Jurkat, Clone E6-1 (cell line): ENCODE measurements at regions not wholly inside any gene's neighbourhood (a gene's known extent, or its start where the extent isn't known, plus 50 kb on each side); places are given as distances from the start of the nearest gene placed in this dataset.
"Not testable (repeated sequence)": the region's sequence is repeated elsewhere in the genome, so short reads cannot be mapped to it uniquely, and the experiment has no call there.

Experiments used
- DNase-seq: peaks from one replicate; pipeline ENCODE4 v3.0.0-alpha.2; 2011; ENCODE audit warnings: low read depth, low spot score
- H3K4me3 ChIP-seq: 2 replicates; pipeline ENCODE4 v1.5.1; 2011; ENCODE audit warnings: mild to moderate bottlenecking, low read length, control low read depth, moderate library complexity

DNA sequence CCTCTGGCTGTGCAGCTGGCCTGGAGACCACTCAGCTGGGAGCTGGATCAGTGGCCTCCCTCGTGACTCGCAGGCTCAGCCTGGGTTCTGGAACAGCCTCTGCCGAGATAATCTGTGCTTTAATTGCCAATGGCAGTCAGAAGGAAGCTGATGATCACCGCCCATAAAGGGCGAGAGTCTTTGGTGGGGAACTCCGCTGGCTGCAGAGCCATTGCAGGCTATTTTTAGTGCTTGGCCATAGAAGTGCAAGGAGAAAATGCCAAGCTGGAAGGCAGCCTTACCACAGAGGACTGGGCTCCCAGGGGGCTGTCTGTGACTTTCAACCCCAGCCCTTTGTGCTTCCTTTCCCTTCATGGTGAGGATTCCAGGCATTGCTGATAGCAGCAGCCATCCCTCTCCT is 62.2 kb upstream of the TENM4 start:
- no peak overlapping the region for H3K4me3 ChIP-seq
- DNase-seq: no peak

GRCh38 chr11:79501707-79502106 is 60.9 kb upstream of the TENM4 start:
- DNase-seq: no peak
- no peak overlapping the region for H3K4me3 ChIP-seq

DNA sequence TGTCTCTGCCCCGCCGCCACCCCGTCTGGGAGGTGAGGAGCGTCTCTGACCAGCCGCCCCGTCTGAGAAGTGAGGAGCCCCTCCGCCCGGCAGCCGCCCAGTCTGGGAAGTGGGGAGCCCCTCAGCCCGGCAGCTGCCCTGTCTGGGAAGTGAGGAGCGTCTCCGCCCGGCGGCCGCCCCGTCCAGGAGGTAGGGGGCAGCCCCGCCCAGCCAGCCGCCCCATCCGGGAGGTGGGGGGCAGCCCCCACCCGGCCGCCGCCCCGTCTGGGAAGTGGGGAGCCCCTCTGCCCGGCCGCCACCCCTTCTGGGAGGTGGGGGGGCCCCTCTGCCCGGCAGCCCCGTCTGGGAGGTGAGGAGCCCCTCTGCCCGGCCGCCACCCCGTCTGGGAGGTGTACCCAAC is 59.1 kb upstream of the TENM4 start:
- not testable (repeated sequence) for DNase-seq, H3K4me3 ChIP-seq

DNA sequence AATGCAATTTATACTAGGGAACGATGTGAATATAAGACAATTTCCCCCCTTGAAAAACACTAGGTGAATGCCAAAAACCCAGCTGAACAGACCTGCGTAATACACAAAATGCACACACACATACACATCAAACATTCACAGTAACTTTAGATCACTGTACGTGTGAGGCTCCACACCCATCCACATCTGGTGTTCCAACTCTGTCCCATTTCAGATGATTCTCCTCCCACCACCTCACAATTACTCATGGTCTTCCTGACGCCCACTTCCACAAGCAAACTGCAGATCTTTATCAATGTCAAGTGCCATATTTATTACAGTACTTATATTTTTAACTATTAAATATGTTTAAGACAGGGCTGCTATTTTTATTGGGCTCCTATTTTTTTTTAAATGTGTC is 57.8 kb upstream of the TENM4 start:
- no peak for DNase-seq
- H3K4me3 ChIP-seq: no peak overlapping the region

DNA sequence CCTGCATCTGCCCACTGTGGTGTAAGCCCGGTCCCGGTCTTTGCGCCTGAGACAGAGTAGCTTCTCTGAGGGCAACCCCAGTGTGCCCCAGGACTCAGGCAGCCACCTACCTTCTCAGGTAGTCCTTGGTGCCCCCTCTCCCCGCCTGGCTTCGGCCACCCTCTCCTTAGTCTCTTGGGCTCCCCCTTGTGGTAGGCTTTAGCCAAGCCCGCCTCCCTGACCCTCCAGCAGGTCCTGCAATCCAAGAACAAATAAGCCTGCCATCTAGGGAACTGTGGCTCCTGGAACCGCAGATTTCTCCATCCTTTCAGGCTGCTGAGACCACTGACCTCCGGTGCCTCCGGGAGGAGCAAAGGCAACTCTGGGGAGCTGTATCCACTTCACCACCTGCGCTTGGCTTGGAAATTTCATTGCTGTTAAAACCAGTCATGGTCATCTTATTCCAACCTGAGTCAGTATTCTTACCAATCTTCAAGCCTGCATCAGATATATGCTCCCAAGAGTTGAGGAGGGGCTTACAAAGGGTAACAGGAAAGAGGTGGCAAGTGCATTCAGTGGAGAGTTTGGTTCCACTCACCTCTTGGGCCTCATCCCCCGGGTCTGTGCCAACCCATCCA is 52.8 kb upstream of the TENM4 start:
- no peak overlapping the region for H3K4me3 ChIP-seq
- DNase-seq: peak; percentile 12

DNA sequence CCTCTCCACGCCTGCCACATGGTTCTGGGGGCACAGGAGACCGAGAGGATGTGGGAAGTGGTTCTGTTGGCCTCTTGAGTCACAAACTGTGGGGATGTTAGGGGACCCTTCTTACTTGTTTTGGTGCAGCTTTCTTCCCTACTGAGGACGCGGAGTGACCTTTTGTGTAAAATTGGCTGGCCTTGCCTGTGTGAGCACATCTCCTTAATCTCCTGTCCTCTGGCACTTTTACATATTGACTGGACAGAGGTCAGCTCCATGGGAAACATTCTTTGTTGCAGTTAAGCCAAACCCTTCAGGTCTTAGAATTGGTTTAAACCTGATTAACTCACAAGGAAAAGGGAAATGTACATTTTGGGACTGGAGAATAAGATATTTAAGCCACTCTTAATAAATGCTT is 51.2 kb upstream of the TENM4 start:
- DNase-seq: no peak

More for the DNA sequence above, 51.2 kb upstream of the TENM4 start:
- H3K4me3 ChIP-seq: no peak overlapping the region
